ENCODE measurements at regions not wholly inside any gene's neighbourhood (a gene's known extent, or its start where the extent isn't known, plus 50 kb on each side); places are given as distances from the start of the nearest gene placed in this dataset.

- TF ChIP-seq POLR2A (IDR thresholded peaks at IDR 0.05; ENCODE audit: low read depth, low read length) (no peak), TAF1 (IDR thresholded peaks at IDR 0.05; ENCODE audit: borderline replicate concordance, low read depth, low read length) (no peak)
Observed at GRCh38 chr9:86636519-86636918, 282.3 kb upstream of the TUT7 start.

All from GM12892 (cell line).